H1 (cell line): ENCODE measurements at regions not wholly inside any gene's neighbourhood (a gene's known extent, or its start where the extent isn't known, plus 50 kb on each side); places are given as distances from the start of the nearest gene placed in this dataset.

ENCODE experiments used
- BRCA1 ChIP-seq: IDR thresholded peaks from 2 replicates; pipeline ENCODE4 v1.6.1; 2012; ENCODE audit warnings: low read depth, low read length, improper control_type of control experiment
- EP300 ChIP-seq, 2 experiments: IDR thresholded peaks; 1 replicate in 1 of 2; 2 replicates in 1 of 2; pipeline ENCODE4 v1.6.1; 2011 to 2012; ENCODE audit warnings: low read depth in 2 of 2, low read length in 2 of 2, mild to moderate bottlenecking in 2 of 2, borderline replicate concordance in 1 of 2, inconsistent platforms in 1 of 2, moderate library complexity in 1 of 2
- MAX ChIP-seq: IDR thresholded peaks from 2 replicates; pipeline ENCODE4 v1.6.1; 2012; ENCODE audit warnings: inconsistent platforms
- POLR2AphosphoS5 ChIP-seq: IDR thresholded peaks from 2 replicates; pipeline ENCODE4 v1.6.1; 2011; ENCODE audit warnings: low read depth, low read length
- TBP ChIP-seq: IDR thresholded peaks from 2 replicates; pipeline ENCODE4 v1.6.1; 2011; ENCODE audit warnings: low read depth, low read length, improper control_type of control experiment
- TCF12 ChIP-seq: IDR thresholded peaks from 2 replicates; pipeline ENCODE4 v1.6.1; 2011; ENCODE audit warnings: low read depth, mild to moderate bottlenecking, low read length

GRCh38 chr16:5845046-5845445, 747.5 kb upstream of the EEF2KMT start:
- TF ChIP-seq BRCA1: no peak
- no peak for TF ChIP-seq TBP
- no peak for TF ChIP-seq MAX
- no peak for TF ChIP-seq POLR2AphosphoS5
- no peak for TF ChIP-seq EP300 (IDR thresholded peaks at IDR 0.05; ENCODE audit: borderline replicate concordance in 1 of 2, low read depth in 2 of 2, low read length in 2 of 2)
- TF ChIP-seq TCF12: no peak
